OCI-LY7 (cell line): ENCODE measurements at regions not wholly inside any gene's neighbourhood (a gene's known extent, or its start where the extent isn't known, plus 50 kb on each side); places are given as distances from the start of the nearest gene placed in this dataset.

ENCODE experiments used
- BruUV-seq: library from RNA; stranded (reverse); fragments of 400-500 nt; replicated peaks from 2 replicates; lab custom pipeline; 2021; lab: Mats Ljungman, UMichigan
- CTCF ChIA-PET: fragments of 300-600 bp; sonication (Branson Sonifier 250); formaldehyde crosslinking; loops from one replicate; lab custom pipeline; 2022; ENCODE audit warnings: antibody characterized with exemption; ENCODE audit not compliant: unreplicated experiment; lab: Charles Lee
- POLR2A ChIA-PET: fragments of 300-600 bp; sonication (Branson Sonifier 250); formaldehyde crosslinking; loops from one replicate; lab custom pipeline; 2022; ENCODE audit warnings: antibody characterized with exemption; lab: Charles Lee
- DNase-seq: peaks from one replicate; pipeline ENCODE4 v3.0.0-alpha.2; 2015; ENCODE audit warnings: low spot score
- H2AFZ ChIP-seq: fragments of 200-600 bp; sonication (generic), shearing (Covaris generic); 2 replicates; pipeline ENCODE4 v1.6.1; 2014; ENCODE audit warnings: mild to moderate bottlenecking, antibody characterized with exemption, low read length, moderate library complexity
- H3K27ac ChIP-seq: fragments of 200-600 bp; sonication (generic); 2 replicates; pipeline ENCODE4 v1.5.1; 2014; ENCODE audit warnings: mixed run types, low read depth, mild to moderate bottlenecking, moderate library complexity, low read length, inconsistent platforms; ENCODE audit not compliant: poor library complexity, severe bottlenecking
- H3K36me3 ChIP-seq: fragments of 200-600 bp; sonication (generic); 2 replicates; pipeline ENCODE4 v1.6.1; 2014; ENCODE audit warnings: mild to moderate bottlenecking, antibody characterized with exemption, low read length, moderate library complexity, mixed read lengths; ENCODE audit not compliant: insufficient read depth
- H3K4me1 ChIP-seq: fragments of 200-600 bp; sonication (generic); 2 replicates; pipeline ENCODE4 v1.5.1; 2014; ENCODE audit warnings: mild to moderate bottlenecking, low read length; ENCODE audit not compliant: insufficient read depth, poor library complexity, severe bottlenecking
- H3K4me2 ChIP-seq: fragments of 200-600 bp; sonication (generic); 2 replicates; pipeline ENCODE4 v1.6.1; 2014; ENCODE audit warnings: mild to moderate bottlenecking, low read length
- H3K4me3 ChIP-seq: fragments of 200-600 bp; sonication (generic); 2 replicates; pipeline ENCODE4 v1.5.1; 2014; ENCODE audit warnings: mild to moderate bottlenecking, low read depth, low read length; ENCODE audit not compliant: poor library complexity, severe bottlenecking
- H3K79me2 ChIP-seq: fragments of 200-600 bp; sonication (generic); 2 replicates; pipeline ENCODE4 v1.6.1; 2016; ENCODE audit warnings: low read depth, mild to moderate bottlenecking, low read length, moderate library complexity, mixed read lengths; ENCODE audit not compliant: insufficient read depth
- H3K9me2 ChIP-seq: fragments of 200-600 bp; sonication (generic); 2 replicates; pipeline ENCODE4 v1.6.1; 2016; ENCODE audit warnings: mild to moderate bottlenecking, low read length, mixed read lengths; ENCODE audit not compliant: insufficient read depth
- H3K9me3 ChIP-seq: fragments of 200-600 bp; sonication (generic); 2 replicates; pipeline ENCODE4 v1.6.1; 2014; ENCODE audit warnings: mild to moderate bottlenecking, mixed run types, low read length, mixed read lengths
- H4K20me1 ChIP-seq: fragments of 200-600 bp; sonication (generic); 2 replicates; pipeline ENCODE4 v1.6.1; 2014; ENCODE audit warnings: mild to moderate bottlenecking, antibody characterized with exemption, low read length, moderate library complexity, mixed read lengths; ENCODE audit not compliant: insufficient read depth
- CTCF ChIP-seq: fragments of 200-600 bp; sonication (generic); conservative IDR thresholded peaks from 2 replicates; pipeline ENCODE4 v1.5.1; 2014; ENCODE audit warnings: mild to moderate bottlenecking, antibody characterized with exemption, low read length, moderate library complexity, mixed read lengths
- EZH2phosphoT487 ChIP-seq: fragments of 200-600 bp; sonication (generic); IDR thresholded peaks from 2 replicates; pipeline ENCODE4 v1.6.1; 2018; ENCODE audit warnings: low read depth, borderline replicate concordance, mild to moderate bottlenecking, mixed run types, antibody characterized with exemption, low read length, moderate library complexity, mixed read lengths
- intact Hi-C: fragments of 100-400 bp; cut with micrococcal nuclease; formaldehyde crosslinking; loops from one replicate; pipeline ENCODE4 v1.10.0; 2022; ENCODE audit not compliant: unreplicated experiment

GRCh38 chr6:8858854-8859331 is 423.5 kb upstream of the SLC35B3 start:
- Histone ChIP-seq H3K79me2 (no peaks in the 10 kb centered on the region), H4K20me1 (no peaks in the 10 kb centered on the region), H3K9me2 (no peaks in the 10 kb centered on the region), H3K36me3 (no peaks in the 10 kb centered on the region), H3K9me3 (no peaks in the 10 kb centered on the region), H3K4me1 (no peaks in the 10 kb centered on the region), H2AFZ (no peak overlapping the region), H3K4me2 (no peak overlapping the region), H3K4me3 (no peak overlapping the region), H3K27ac (no peak overlapping the region)
- intact Hi-C loops, result no loop called here
- ChIA-PET CTCF (no interaction called here), POLR2A (interaction anchor here (0.7 kb wide), 1 partner anchor 99 kb away, joined by 3 read pairs; no protein-coding TSS in a partner anchor)
- TF ChIP-seq EZH2phosphoT487 (no peak), CTCF (no peak)
- no peak for DNase-seq
- BruUV-seq, result no TSS peak

GRCh38 chr6:8857160-8857559 is 421.8 kb upstream of the SLC35B3 start:
- H3K4me1 ChIP-seq, result no peaks in the 10 kb centered on the region
- no peaks in the 10 kb centered on the region for H3K9me3 ChIP-seq
- H3K4me2 ChIP-seq, result no peak overlapping the region
- H4K20me1 ChIP-seq, result no peaks in the 10 kb centered on the region
- no peak for TF ChIP-seq EZH2phosphoT487
- H3K79me2 ChIP-seq, result no peaks in the 10 kb centered on the region
- H2AFZ ChIP-seq, result no peak overlapping the region
- intact Hi-C loops, result no loop called here
- CTCF ChIA-PET, result no interaction called here
- DNase-seq, result no peak
- no peaks in the 10 kb centered on the region for H3K9me2 ChIP-seq
- POLR2A ChIA-PET, result interaction anchor here (0.7 kb wide), 1 partner anchor 12 kb away, joined by 3 read pairs; no protein-coding TSS in a partner anchor
- no TSS peak for BruUV-seq
- no peak overlapping the region for H3K27ac ChIP-seq
- no peak overlapping the region for H3K4me3 ChIP-seq
- no peaks in the 10 kb centered on the region for H3K36me3 ChIP-seq

GRCh38 chr6:8855411-8855810 is 420.1 kb upstream of the SLC35B3 start:
- Histone ChIP-seq H3K27ac (no peak overlapping the region), H3K9me3 (no peaks in the 10 kb centered on the region), H3K4me2 (no peak overlapping the region), H3K4me3 (no peak overlapping the region), H4K20me1 (no peaks in the 10 kb centered on the region), H3K79me2 (no peaks in the 10 kb centered on the region), H3K4me1 (no peaks in the 10 kb centered on the region), H2AFZ (no peak overlapping the region), H3K36me3 (no peaks in the 10 kb centered on the region), H3K9me2 (no peaks in the 10 kb centered on the region)
- intact Hi-C loops, result no loop called here
- TF ChIP-seq EZH2phosphoT487 (no peak), CTCF (no peak)
- no peak for DNase-seq
- no TSS peak for BruUV-seq
- CTCF ChIA-PET, result no interaction called here
- POLR2A ChIA-PET, result interaction anchor here (0.6 kb wide), 3 partner anchors 70 to 1574 kb away, joined by 3 to 4 read pairs (median 3); no protein-coding TSS in a partner anchor
